ENCODE measurements at regions not wholly inside any gene's neighbourhood (a gene's known extent, or its start where the extent isn't known, plus 50 kb on each side); places are given as distances from the start of the nearest gene placed in this dataset.

DNA sequence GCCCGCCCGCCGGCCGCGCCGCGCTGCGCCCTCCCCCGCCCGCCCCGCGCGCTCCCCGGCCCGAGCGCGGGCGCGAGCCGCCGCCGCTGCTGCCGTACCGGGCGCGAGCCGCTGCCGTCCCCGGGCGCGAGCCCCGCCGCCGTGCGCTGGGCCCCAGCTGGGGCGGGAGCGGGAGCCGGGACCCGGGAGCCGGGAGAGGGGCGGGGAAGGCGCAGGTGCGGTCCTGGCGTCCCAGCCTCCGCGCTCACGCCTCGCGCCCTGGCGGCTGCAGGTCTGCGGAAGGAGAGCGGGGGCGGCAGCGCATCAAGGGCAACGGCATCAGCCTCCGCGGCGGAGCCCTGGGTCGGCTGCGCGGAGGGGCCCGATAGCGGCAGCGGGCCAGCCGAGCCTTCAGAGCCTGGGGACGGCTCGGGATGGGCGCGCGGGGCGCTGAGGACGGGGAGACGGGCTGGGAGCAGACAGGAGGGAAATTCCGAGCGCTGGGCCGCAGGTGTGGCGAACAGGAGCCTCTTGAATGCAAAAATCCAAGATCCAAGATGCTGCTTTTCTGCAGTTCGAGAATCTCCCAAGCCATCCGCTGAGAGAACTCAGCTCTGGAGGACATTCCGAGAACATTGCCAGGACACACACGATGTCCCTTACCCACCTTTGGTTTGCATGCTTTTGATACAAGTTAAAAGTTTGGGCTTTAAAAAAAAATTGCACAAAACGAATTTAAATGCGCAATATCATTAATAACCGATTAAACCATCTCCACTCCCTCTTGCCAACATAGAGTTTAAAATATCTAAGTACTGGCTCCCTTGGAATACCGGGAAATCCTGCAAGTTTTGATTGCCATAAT is 251.1 kb downstream of the TJP1 start:
- TF ChIP-seq, protein P1, sequence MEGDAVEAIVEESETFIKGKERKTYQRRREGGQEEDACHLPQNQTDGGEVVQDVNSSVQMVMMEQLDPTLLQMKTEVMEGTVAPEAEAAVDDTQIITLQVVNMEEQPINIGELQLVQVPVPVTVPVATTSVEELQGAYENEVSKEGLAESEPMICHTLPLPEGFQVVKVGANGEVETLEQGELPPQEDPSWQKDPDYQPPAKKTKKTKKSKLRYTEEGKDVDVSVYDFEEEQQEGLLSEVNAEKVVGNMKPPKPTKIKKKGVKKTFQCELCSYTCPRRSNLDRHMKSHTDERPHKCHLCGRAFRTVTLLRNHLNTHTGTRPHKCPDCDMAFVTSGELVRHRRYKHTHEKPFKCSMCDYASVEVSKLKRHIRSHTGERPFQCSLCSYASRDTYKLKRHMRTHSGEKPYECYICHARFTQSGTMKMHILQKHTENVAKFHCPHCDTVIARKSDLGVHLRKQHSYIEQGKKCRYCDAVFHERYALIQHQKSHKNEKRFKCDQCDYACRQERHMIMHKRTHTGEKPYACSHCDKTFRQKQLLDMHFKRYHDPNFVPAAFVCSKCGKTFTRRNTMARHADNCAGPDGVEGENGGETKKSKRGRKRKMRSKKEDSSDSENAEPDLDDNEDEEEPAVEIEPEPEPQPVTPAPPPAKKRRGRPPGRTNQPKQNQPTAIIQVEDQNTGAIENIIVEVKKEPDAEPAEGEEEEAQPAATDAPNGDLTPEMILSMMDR (conservative IDR thresholded peaks at IDR 0.05; ENCODE audit: low read depth, low read length) = no peak
- TF ChIP-seq CEBPB (IDR thresholded peaks at IDR 0.05; ENCODE audit: low read depth, low read length) (no peak), POLR2A (IDR thresholded peaks at IDR 0.05; ENCODE audit: low read depth, low read length) (no peak), RCOR1 (IDR thresholded peaks at IDR 0.05; ENCODE audit: insufficient replicate concordance, low read length) (no peak)
